GM23338 (cell line): ENCODE measurements at regions not wholly inside any gene's neighbourhood (a gene's known extent, or its start where the extent isn't known, plus 50 kb on each side); places are given as distances from the start of the nearest gene placed in this dataset.
"Not testable (repeated sequence)": the region's sequence is repeated elsewhere in the genome, so short reads cannot be mapped to it uniquely, and the experiment has no call there.

Experiments used
- ATAC-seq: fragments of 200-7000 bp; cut with Tn5 transposase; 3 replicates; pipeline ENCODE4 v1.9.1; 2020
- DNase-seq: peaks from one replicate; pipeline ENCODE4 v3.0.0-alpha.2; 2015; ENCODE audit warnings: low spot score
- H2AFZ ChIP-seq: fragments of 200-600 bp; sonication (generic); 2 replicates; pipeline ENCODE4 v1.8.0; 2016; ENCODE audit warnings: antibody characterized with exemption, mild to moderate bottlenecking, moderate library complexity
- H3F3A ChIP-seq: fragments of 200-600 bp; sonication (generic); replicated peaks from 2 replicates; pipeline ENCODE4 v1.8.0; 2017; ENCODE audit warnings: antibody characterized with exemption, mixed run types, low read depth
- H3K27ac ChIP-seq: fragments of 200-600 bp; sonication (generic); 2 replicates; pipeline ENCODE4 v1.6.1; 2016; ENCODE audit warnings: low read depth
- H3K27me3 ChIP-seq: fragments of 200-600 bp; sonication (generic); 2 replicates; pipeline ENCODE4 v1.8.0; 2016; ENCODE audit warnings: mild to moderate bottlenecking, mixed run types, moderate library complexity; ENCODE audit not compliant: insufficient read depth
- H3K36me3 ChIP-seq: fragments of 200-600 bp; sonication (generic); 2 replicates; pipeline ENCODE4 v1.8.0; 2016; ENCODE audit warnings: mild to moderate bottlenecking; ENCODE audit not compliant: insufficient read depth
- H3K4me1 ChIP-seq: fragments of 200-600 bp; sonication (generic); 2 replicates; pipeline ENCODE4 v1.8.0; 2016; ENCODE audit warnings: mild to moderate bottlenecking, moderate library complexity; ENCODE audit not compliant: insufficient read depth
- H3K4me2 ChIP-seq: fragments of 200-600 bp; sonication (generic); 2 replicates; pipeline ENCODE4 v1.7.1; 2017; ENCODE audit warnings: mixed run types
- H3K4me3 ChIP-seq: fragments of 200-600 bp; sonication (generic); 2 replicates; pipeline ENCODE4 v1.6.1; 2016; ENCODE audit warnings: mixed run types
- H3K79me2 ChIP-seq: fragments of 200-600 bp; sonication (generic); replicated peaks from 2 replicates; pipeline ENCODE4 v1.8.0; 2017; ENCODE audit warnings: mild to moderate bottlenecking; ENCODE audit not compliant: insufficient read depth
- H3K9me2 ChIP-seq: fragments of 200-600 bp; sonication (generic); 2 replicates; pipeline ENCODE4 v1.8.0; 2017; ENCODE audit not compliant: insufficient read depth
- H4K20me1 ChIP-seq: fragments of 200-600 bp; sonication (generic); replicated peaks from 2 replicates; pipeline ENCODE4 v1.8.0; 2017; ENCODE audit warnings: mild to moderate bottlenecking; ENCODE audit not compliant: insufficient read depth
- H3K27ac Mint-ChIP-seq: 2 replicates; pipeline ENCODE4 v1.8.0; 2020; ENCODE audit warnings: inconsistent platforms, mild to moderate bottlenecking, moderate library complexity, mixed read lengths
- H3K27me3 Mint-ChIP-seq: 3 replicates; pipeline ENCODE4 v1.8.0; 2022; ENCODE audit warnings: low read depth, mild to moderate bottlenecking, moderate library complexity, mixed read lengths, inconsistent platforms; ENCODE audit not compliant: insufficient read depth, poor library complexity
- H3K36me3 Mint-ChIP-seq: 3 replicates; pipeline ENCODE4 v1.8.0; 2021; ENCODE audit warnings: low read depth, mild to moderate bottlenecking, inconsistent platforms, moderate library complexity, mixed read lengths
- H3K4me1 Mint-ChIP-seq: 3 replicates; pipeline ENCODE4 v1.8.0; 2020; ENCODE audit warnings: mild to moderate bottlenecking, inconsistent platforms, mixed read lengths
- H3K4me3 Mint-ChIP-seq: 3 replicates; pipeline ENCODE4 v1.8.0; 2021; ENCODE audit warnings: moderate library complexity, mild to moderate bottlenecking, inconsistent platforms, mixed read lengths
- H3K9me3 Mint-ChIP-seq: 3 replicates; pipeline ENCODE4 v1.8.0; 2020; ENCODE audit warnings: moderate library complexity, mild to moderate bottlenecking, inconsistent platforms, mixed read lengths
- CREB1 ChIP-seq: fragments of 250-450 bp; sonication (Bioruptor Pico); IDR thresholded peaks from 2 replicates; pipeline ENCODE4 v1.5.0; 2020; ENCODE audit warnings: low read depth, mild to moderate bottlenecking, moderate library complexity
- ETS1 ChIP-seq: IDR thresholded peaks from 2 replicates; pipeline ENCODE4 v1.6.1; 2016; ENCODE audit warnings: antibody characterized with exemption
- EZH2 ChIP-seq: fragments of 200-600 bp; sonication (generic); IDR thresholded peaks from one replicate; pipeline ENCODE4 v1.8.0; 2017; ENCODE audit warnings: antibody characterized with exemption, mild to moderate bottlenecking, low read depth; ENCODE audit not compliant: unreplicated experiment
- JUNB ChIP-seq: IDR thresholded peaks from one replicate; pipeline ENCODE4 v1.6.1; 2016; ENCODE audit warnings: antibody characterized with exemption; ENCODE audit not compliant: unreplicated experiment
- POLR2AphosphoS5 ChIP-seq: IDR thresholded peaks from 2 replicates; pipeline ENCODE4 v1.6.1; 2016; ENCODE audit warnings: antibody characterized with exemption, low read depth
- REST ChIP-seq: IDR thresholded peaks from one replicate; pipeline ENCODE4 v1.6.1; 2018; ENCODE audit warnings: antibody characterized with exemption; ENCODE audit not compliant: unreplicated experiment
- STAT1 ChIP-seq: IDR thresholded peaks from one replicate; pipeline ENCODE4 v1.6.1; 2016; ENCODE audit warnings: antibody characterized with exemption; ENCODE audit not compliant: unreplicated experiment
- ZNF331 ChIP-seq: fragments of 250-450 bp; sonication (Bioruptor Pico); IDR thresholded peaks from 2 replicates; pipeline ENCODE4 v1.5.0; 2020; ENCODE audit warnings: low read depth, mild to moderate bottlenecking, moderate library complexity
- ZNF462 ChIP-seq: fragments of 250-450 bp; sonication (Bioruptor Pico); IDR thresholded peaks from 2 replicates; pipeline ENCODE4 v1.5.0; 2020; ENCODE audit warnings: mild to moderate bottlenecking, moderate library complexity

- H3F3A ChIP-seq, H3K27ac ChIP-seq, H3K4me2 ChIP-seq, H3K36me3 ChIP-seq, H3K4me3 Mint-ChIP-seq, H2AFZ ChIP-seq, H3K4me1 Mint-ChIP-seq, H3K27ac Mint-ChIP-seq, H3K4me3 ChIP-seq, H3K4me1 ChIP-seq, H3K9me3 Mint-ChIP-seq, H3K9me2 ChIP-seq, H3K27me3 ChIP-seq, H4K20me1 ChIP-seq, H3K79me2 ChIP-seq, H3K36me3 Mint-ChIP-seq, ATAC-seq, DNase-seq, H3K27me3 Mint-ChIP-seq: not testable (repeated sequence)
Observed at GRCh38 chr12:58125761-58126160, 184.4 kb downstream of the ATP23 start.

GRCh38 chr12:58131986-58132755 is 190.8 kb downstream of the ATP23 start:
- no peaks in the 10 kb centered on the region for H3F3A ChIP-seq
- H3K79me2 ChIP-seq = no peaks in the 10 kb centered on the region
- no peaks in the 10 kb centered on the region for H3K4me1 ChIP-seq
- no peaks in the 10 kb centered on the region for H3K9me2 ChIP-seq
- 0 out of 2 replicates have a peak, but pooled peaks cover 6% of the 10 kb centered on the region for H3K36me3 ChIP-seq
- ATAC-seq (no peak), DNase-seq (no peak)
- no peak overlapping the region for H3K4me2 ChIP-seq
- Mint-ChIP-seq H3K36me3 (no peaks in the 10 kb centered on the region), H3K4me3 (no peak overlapping the region), H3K27me3 (no peaks in the 10 kb centered on the region), H3K27ac (no peak overlapping the region), H3K9me3 (peaks cover 5% of the 10 kb centered on the region; the same call in 2 of the 3 replicates), H3K4me1 (no peaks in the 10 kb centered on the region)
- no peak overlapping the region for H2AFZ ChIP-seq
- no peaks in the 10 kb centered on the region for H4K20me1 ChIP-seq
- H3K4me3 ChIP-seq = no peak overlapping the region
- H3K27ac ChIP-seq = no peak overlapping the region
- no peaks in the 10 kb centered on the region for H3K27me3 ChIP-seq
- no peak for TF ChIP-seq ZNF331
- no peak for TF ChIP-seq ZNF462 (CRISPR knock-in tag)
- no peak for TF ChIP-seq ETS1
- TF ChIP-seq REST = no peak
- no peak for TF ChIP-seq CREB1 (CRISPR knock-in tag)
- no peak for TF ChIP-seq STAT1
- no peak for TF ChIP-seq EZH2
- no peak for TF ChIP-seq POLR2AphosphoS5
- no peak for TF ChIP-seq JUNB
